ENCODE measurements at regions not wholly inside any gene's neighbourhood (a gene's known extent, or its start where the extent isn't known, plus 50 kb on each side); places are given as distances from the start of the nearest gene placed in this dataset.

GRCh38 chrX:43269201-43269600 is 386.9 kb upstream of the MAOA start:
- TF ChIP-seq, protein P1, sequence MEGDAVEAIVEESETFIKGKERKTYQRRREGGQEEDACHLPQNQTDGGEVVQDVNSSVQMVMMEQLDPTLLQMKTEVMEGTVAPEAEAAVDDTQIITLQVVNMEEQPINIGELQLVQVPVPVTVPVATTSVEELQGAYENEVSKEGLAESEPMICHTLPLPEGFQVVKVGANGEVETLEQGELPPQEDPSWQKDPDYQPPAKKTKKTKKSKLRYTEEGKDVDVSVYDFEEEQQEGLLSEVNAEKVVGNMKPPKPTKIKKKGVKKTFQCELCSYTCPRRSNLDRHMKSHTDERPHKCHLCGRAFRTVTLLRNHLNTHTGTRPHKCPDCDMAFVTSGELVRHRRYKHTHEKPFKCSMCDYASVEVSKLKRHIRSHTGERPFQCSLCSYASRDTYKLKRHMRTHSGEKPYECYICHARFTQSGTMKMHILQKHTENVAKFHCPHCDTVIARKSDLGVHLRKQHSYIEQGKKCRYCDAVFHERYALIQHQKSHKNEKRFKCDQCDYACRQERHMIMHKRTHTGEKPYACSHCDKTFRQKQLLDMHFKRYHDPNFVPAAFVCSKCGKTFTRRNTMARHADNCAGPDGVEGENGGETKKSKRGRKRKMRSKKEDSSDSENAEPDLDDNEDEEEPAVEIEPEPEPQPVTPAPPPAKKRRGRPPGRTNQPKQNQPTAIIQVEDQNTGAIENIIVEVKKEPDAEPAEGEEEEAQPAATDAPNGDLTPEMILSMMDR (IDR thresholded peaks at IDR 0.05 in 4 of 5, conservative IDR thresholded peaks at IDR 0.05 in 1 of 5) = no peak
- TF ChIP-seq POLR2A (IDR thresholded peaks at IDR 0.05) = no peak
